Thyroid gland (tissue), 4 donors: ENCODE measurements at regions not wholly inside any gene's neighbourhood (a gene's known extent, or its start where the extent isn't known, plus 50 kb on each side); places are given as distances from the start of the nearest gene placed in this dataset.

ENCODE experiments used
- DNase-seq, 2 donors: peaks; one replicate each; pipeline ENCODE4 v3.0.0-alpha.2; 2019
- H3K27ac ChIP-seq, 3 donors: fragments of 200-600 bp; sonication (generic); 1 replicate in 2 of 3; 2 replicates in 1 of 3; pipeline ENCODE4 v1.5.1; 2016 to 2019; ENCODE audit warnings: mild to moderate bottlenecking in 1 of 3, moderate library complexity in 1 of 3
- H3K27me3 ChIP-seq: fragments of 200-600 bp; sonication (generic); one replicate; pipeline ENCODE4 v1.5.1; 2019
- H3K36me3 ChIP-seq, 2 donors: fragments of 200-600 bp; sonication (generic); one replicate each; pipeline ENCODE4 v1.5.1; 2016 to 2019
- H3K4me1 ChIP-seq, 2 donors: fragments of 200-600 bp; sonication (generic); one replicate each; pipeline ENCODE4 v1.5.1; 2017 to 2019
- H3K4me3 ChIP-seq, 3 donors: fragments of 200-600 bp; sonication (generic); replicated peaks in 1 of 3; 1 replicate in 2 of 3; 2 replicates in 1 of 3; pipeline ENCODE4 v1.5.1; 2016; ENCODE audit warnings: mild to moderate bottlenecking in 1 of 3
- H3K9me3 ChIP-seq: fragments of 200-600 bp; sonication (generic); one replicate; pipeline ENCODE4 v1.5.1; 2017
- CTCF ChIP-seq, 6 experiments: fragments of 200-600 bp in 3 of 6; fragments of 450-650 bp in 3 of 6; sonication (generic) in 3 of 6; IDR thresholded peaks; one replicate each; pipeline ENCODE4 v1.5.1; 2016 to 2019; ENCODE audit warnings: antibody characterized with exemption in 6 of 6, mild to moderate bottlenecking in 2 of 6, inconsistent platforms in 1 of 6, moderate library complexity in 1 of 6
- POLR2A ChIP-seq, 2 donors: fragments of 450-650 bp; IDR thresholded peaks; one replicate each; pipeline ENCODE4 v1.6.1; 2017; ENCODE audit warnings: antibody characterized with exemption in 2 of 2, mild to moderate bottlenecking in 2 of 2, moderate library complexity in 1 of 2
- WGBS, 2 donors: methylation state at CpG; one replicate each; pipeline ENCODE4 v1.1.5; 2017; 5-methylcytosine and 5-hydroxymethylcytosine counted together
- intact Hi-C: fragments of 100-400 bp; cut with DNase I; formaldehyde crosslinking; loops from one replicate; pipeline ENCODE4 v1.15.1; 2023

DNA sequence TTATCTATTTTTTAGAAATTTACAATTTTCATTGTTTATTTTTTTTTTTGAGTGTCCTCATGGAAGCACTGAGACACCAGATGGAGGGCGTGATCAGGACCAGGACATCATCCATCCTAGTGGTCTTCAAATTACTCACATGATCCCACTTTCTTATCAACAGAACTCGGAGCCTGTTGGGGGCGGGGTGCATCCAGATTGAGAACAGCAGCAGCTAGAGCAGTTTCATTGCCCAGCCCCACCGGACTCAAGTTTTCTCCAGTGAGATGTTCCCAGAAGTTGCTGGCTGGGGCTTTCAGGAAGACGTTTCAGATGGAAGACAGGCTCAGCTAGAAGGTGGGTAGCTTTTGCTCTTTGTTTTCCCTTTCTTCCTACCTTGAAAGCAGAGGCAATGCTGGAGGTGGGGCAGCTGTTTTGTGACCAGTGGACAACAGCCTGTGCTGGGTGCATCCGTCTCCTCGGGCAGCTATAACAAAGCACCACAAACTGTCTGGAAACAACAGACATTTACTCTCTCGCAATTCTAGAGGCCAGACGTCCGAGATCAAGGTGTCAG is 562.1 kb downstream of the TBC1D22A start:
- H3K27me3 ChIP-seq: no peaks in the 10 kb centered on the region
- TF ChIP-seq POLR2A (IDR thresholded peaks at IDR 0.05) (no peak), CTCF (IDR thresholded peaks at IDR 0.05) (no peak)
- H3K4me1 ChIP-seq: no peaks in the 10 kb centered on the region
- no peaks in the 10 kb centered on the region for H3K36me3 ChIP-seq
- H3K4me3 ChIP-seq: no peak overlapping the region
- intact Hi-C loops: no loop called here
- WGBS, 2 donors: 75 to 79% methylated on average over 10 of the region's 10 CpGs
- no peak for DNase-seq
- no peaks in the 10 kb centered on the region for H3K9me3 ChIP-seq
- H3K27ac ChIP-seq: no peak overlapping the region

GRCh38 chr22:47323518-47323917 is 561.1 kb downstream of the TBC1D22A start:
- WGBS, 2 donors: 78 to 83% methylated on average over 6 of the region's 6 CpGs
- no peaks in the 10 kb centered on the region for H3K27me3 ChIP-seq
- H3K4me1 ChIP-seq: no peaks in the 10 kb centered on the region
- H3K27ac ChIP-seq: no peak overlapping the region
- H3K9me3 ChIP-seq: no peaks in the 10 kb centered on the region
- no peak for TF ChIP-seq CTCF (IDR thresholded peaks at IDR 0.05)
- no peak for TF ChIP-seq POLR2A (IDR thresholded peaks at IDR 0.05)
- intact Hi-C loops: no loop called here
- no peak for DNase-seq
- no peaks in the 10 kb centered on the region for H3K36me3 ChIP-seq
- H3K4me3 ChIP-seq: no peak overlapping the region

GRCh38 chr22:47322854-47323253 is 560.4 kb downstream of the TBC1D22A start:
- Histone ChIP-seq H3K9me3 (no peaks in the 10 kb centered on the region), H3K36me3 (no peaks in the 10 kb centered on the region), H3K27me3 (no peaks in the 10 kb centered on the region), H3K4me1 (no peaks in the 10 kb centered on the region), H3K27ac (no peak overlapping the region), H3K4me3 (no peak overlapping the region)
- 45 to 49% methylated on average over 7 of the region's 7 CpGs for WGBS, 2 donors
- DNase-seq: no peak
- TF ChIP-seq CTCF (IDR thresholded peaks at IDR 0.05) (no peak), POLR2A (IDR thresholded peaks at IDR 0.05) (no peak)
- intact Hi-C loops: no loop called here

DNA sequence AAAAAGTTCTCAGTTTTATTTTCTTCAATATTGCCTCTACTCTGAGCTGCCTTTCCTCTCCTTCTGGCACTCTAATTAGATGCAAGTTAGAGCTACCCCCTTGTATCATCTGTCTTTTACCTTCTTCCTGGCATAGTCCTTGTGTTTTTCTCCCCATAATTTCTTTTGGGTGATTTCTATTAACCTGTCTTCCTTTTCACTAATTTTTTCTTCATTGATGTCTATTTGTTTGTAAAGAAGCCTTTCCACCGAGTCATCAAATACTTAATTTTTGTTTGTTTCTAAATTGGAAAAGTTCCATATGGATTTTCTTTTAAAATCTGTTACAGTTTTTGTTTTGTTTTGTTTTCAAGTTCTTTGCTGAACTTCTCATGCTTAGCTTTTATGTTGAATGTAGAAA is 558.1 kb downstream of the TBC1D22A start:
- H3K4me1 ChIP-seq: no peaks in the 10 kb centered on the region
- H3K36me3 ChIP-seq: no peaks in the 10 kb centered on the region
- no peak for DNase-seq
- no peak for TF ChIP-seq POLR2A (IDR thresholded peaks at IDR 0.05)
- no peak for TF ChIP-seq CTCF (IDR thresholded peaks at IDR 0.05)
- no peak overlapping the region for H3K4me3 ChIP-seq
- no peaks in the 10 kb centered on the region for H3K9me3 ChIP-seq
- H3K27me3 ChIP-seq: no peaks in the 10 kb centered on the region
- intact Hi-C loops: no loop called here
- WGBS, 2 donors: 83% methylated on average over 1 of the region's 1 CpG
- no peak overlapping the region for H3K27ac ChIP-seq

- no peak overlapping the region for H3K4me3 ChIP-seq
- WGBS, 2 donors: 73 to 76% methylated on average over 9 of the region's 9 CpGs
- no peak overlapping the region for H3K27ac ChIP-seq
- H3K4me1 ChIP-seq: no peaks in the 10 kb centered on the region
- intact Hi-C loops: no loop called here
- DNase-seq: no peak
- TF ChIP-seq CTCF (IDR thresholded peaks at IDR 0.05): no peak
- H3K27me3 ChIP-seq: no peaks in the 10 kb centered on the region
- H3K36me3 ChIP-seq: no peaks in the 10 kb centered on the region
- no peaks in the 10 kb centered on the region for H3K9me3 ChIP-seq
Observed at GRCh38 chr22:47318041-47318737, 555.7 kb downstream of the TBC1D22A start.
